ENCODE measurements at regions not wholly inside any gene's neighbourhood (a gene's known extent, or its start where the extent isn't known, plus 50 kb on each side); places are given as distances from the start of the nearest gene placed in this dataset.

GRCh38 chr2:129376426-129377077, 602.9 kb upstream of the RAB6C start:
- TF ChIP-seq FOXM1 (CRISPR knock-in tag; IDR thresholded peaks at IDR 0.05) (no peak), SALL1 (CRISPR knock-in tag; IDR thresholded peaks at IDR 0.05) (no peak), PRDM15 (CRISPR knock-in tag; IDR thresholded peaks at IDR 0.05) (no peak), PAWR (CRISPR knock-in tag; IDR thresholded peaks at IDR 0.05; ENCODE audit: borderline replicate concordance) (no peak), CREBL2 (CRISPR knock-in tag; IDR thresholded peaks at IDR 0.05; ENCODE audit: borderline replicate concordance) (no peak), THYN1 (CRISPR knock-in tag; IDR thresholded peaks at IDR 0.05; ENCODE audit: borderline replicate concordance, low read depth) (no peak), ZNF577 (CRISPR knock-in tag; IDR thresholded peaks at IDR 0.05; ENCODE audit: borderline replicate concordance, low read depth) (no peak), POGZ (CRISPR knock-in tag; IDR thresholded peaks at IDR 0.05) (no peak), CTCF (CRISPR knock-in tag; IDR thresholded peaks at IDR 0.05) (no peak), ZNF17 (CRISPR knock-in tag; IDR thresholded peaks at IDR 0.05) (no peak), POLR2A (IDR thresholded peaks at IDR 0.05; ENCODE audit: insufficient read depth in 1 of 2, low read depth in 2 of 2, low read length in 2 of 2) (no peak), ZBTB49 (CRISPR knock-in tag; IDR thresholded peaks at IDR 0.05; ENCODE audit: borderline replicate concordance) (no peak), ZFP82 (CRISPR knock-in tag; IDR thresholded peaks at IDR 0.05; ENCODE audit: borderline replicate concordance) (no peak)
